NT2/D1 (cell line): ENCODE measurements at regions not wholly inside any gene's neighbourhood (a gene's known extent, or its start where the extent isn't known, plus 50 kb on each side); places are given as distances from the start of the nearest gene placed in this dataset.

ENCODE experiments used
- SUZ12 ChIP-seq: IDR thresholded peaks from 2 replicates; pipeline ENCODE4 v1.6.1; 2011; ENCODE audit not compliant: insufficient read length, insufficient read depth; ENCODE audit errors: extremely low read depth
- YY1 ChIP-seq: IDR thresholded peaks from 2 replicates; pipeline ENCODE4 v1.6.1; 2011; ENCODE audit not compliant: insufficient read length, insufficient read depth

- TF ChIP-seq SUZ12, result no peak
- no peak for TF ChIP-seq YY1
These were observed 174.3 kb downstream of the SMAD6 start for GRCh38 chr15:66876421-66876730.
